ENCODE measurements at regions not wholly inside any gene's neighbourhood (a gene's known extent, or its start where the extent isn't known, plus 50 kb on each side); places are given as distances from the start of the nearest gene placed in this dataset.
"Not testable (repeated sequence)": the region's sequence is repeated elsewhere in the genome, so short reads cannot be mapped to it uniquely, and the experiment has no call there.

GRCh38 chr11:42410251-42410955 is 901.4 kb upstream of the API5 start:
- DNase-seq, result no peak
- Histone ChIP-seq H3K27me3 (ENCODE audit: control insufficient read depth, insufficient read depth, low read length) (no peaks in the 10 kb centered on the region), H3K4me3 (ENCODE audit: insufficient read depth, low read depth, low read length) (no peak overlapping the region), H3K36me3 (replicated peaks; ENCODE audit: control insufficient read depth, insufficient read depth, low read length) (no peaks in the 10 kb centered on the region)

- no peaks in the 10 kb centered on the region for H3K27me3 ChIP-seq (ENCODE audit: control insufficient read depth, insufficient read depth, low read length)
- DNase-seq, result no peak
- H3K36me3 ChIP-seq (replicated peaks; ENCODE audit: control insufficient read depth, insufficient read depth, low read length), result no peaks in the 10 kb centered on the region
- no peak overlapping the region for H3K4me3 ChIP-seq (ENCODE audit: insufficient read depth, low read depth, low read length)
These were observed 899.2 kb upstream of the API5 start for GRCh38 chr11:42412590-42412989.

- Histone ChIP-seq H3K27me3 (ENCODE audit: control insufficient read depth, insufficient read depth, low read length) (no peaks in the 10 kb centered on the region), H3K4me3 (ENCODE audit: insufficient read depth, low read depth, low read length) (no peak overlapping the region), H3K36me3 (replicated peaks; ENCODE audit: control insufficient read depth, insufficient read depth, low read length) (no peaks in the 10 kb centered on the region)
- no peak for DNase-seq
These were observed 894.1 kb upstream of the API5 start for GRCh38 chr11:42417691-42418090.

- Histone ChIP-seq H3K27me3 (ENCODE audit: control insufficient read depth, insufficient read depth, low read length) (no peaks in the 10 kb centered on the region), H3K36me3 (replicated peaks; ENCODE audit: control insufficient read depth, insufficient read depth, low read length) (no peaks in the 10 kb centered on the region), H3K4me3 (ENCODE audit: insufficient read depth, low read depth, low read length) (no peak overlapping the region)
- no peak for DNase-seq
These were observed 889.7 kb upstream of the API5 start for GRCh38 chr11:42422090-42422489.

GRCh38 chr11:42434911-42435310 is 876.9 kb upstream of the API5 start:
- not testable (repeated sequence) for DNase-seq; H3K27me3 ChIP-seq (ENCODE audit: control insufficient read depth, insufficient read depth, low read length); H3K36me3 ChIP-seq (replicated peaks; ENCODE audit: control insufficient read depth, insufficient read depth, low read length); H3K4me3 ChIP-seq (ENCODE audit: insufficient read depth, low read depth, low read length)

GRCh38 chr11:42444406-42444805 is 867.4 kb upstream of the API5 start:
- Histone ChIP-seq H3K4me3 (ENCODE audit: insufficient read depth, low read depth, low read length) (no peak overlapping the region), H3K36me3 (replicated peaks; ENCODE audit: control insufficient read depth, insufficient read depth, low read length) (no peaks in the 10 kb centered on the region), H3K27me3 (ENCODE audit: control insufficient read depth, insufficient read depth, low read length) (no peaks in the 10 kb centered on the region)
- no peak for DNase-seq

GRCh38 chr11:42462558-42463310 is 849.1 kb upstream of the API5 start:
- no peak overlapping the region for H3K4me3 ChIP-seq (ENCODE audit: insufficient read depth, low read depth, low read length)
- H3K27me3 ChIP-seq (ENCODE audit: control insufficient read depth, insufficient read depth, low read length), result no peaks in the 10 kb centered on the region
- H3K36me3 ChIP-seq (replicated peaks; ENCODE audit: control insufficient read depth, insufficient read depth, low read length), result no peaks in the 10 kb centered on the region
- DNase-seq, result no peak

- no peak overlapping the region for H3K4me3 ChIP-seq (ENCODE audit: insufficient read depth, low read depth, low read length)
- H3K27me3 ChIP-seq (ENCODE audit: control insufficient read depth, insufficient read depth, low read length), result no peaks in the 10 kb centered on the region
- no peak for DNase-seq
- H3K36me3 ChIP-seq (replicated peaks; ENCODE audit: control insufficient read depth, insufficient read depth, low read length), result no peaks in the 10 kb centered on the region
These were observed 846.2 kb upstream of the API5 start for GRCh38 chr11:42465623-42466022.

- H3K4me3 ChIP-seq (ENCODE audit: insufficient read depth, low read depth, low read length), result no peak overlapping the region
- no peak for DNase-seq
- H3K36me3 ChIP-seq (replicated peaks; ENCODE audit: control insufficient read depth, insufficient read depth, low read length), result no peaks in the 10 kb centered on the region
- no peaks in the 10 kb centered on the region for H3K27me3 ChIP-seq (ENCODE audit: control insufficient read depth, insufficient read depth, low read length)
These were observed 838.7 kb upstream of the API5 start for GRCh38 chr11:42473106-42473505.

GRCh38 chr11:42482822-42483221 is 829.0 kb upstream of the API5 start:
- DNase-seq, result no peak
- no peaks in the 10 kb centered on the region for H3K36me3 ChIP-seq (replicated peaks; ENCODE audit: control insufficient read depth, insufficient read depth, low read length)
- H3K27me3 ChIP-seq (ENCODE audit: control insufficient read depth, insufficient read depth, low read length), result no peaks in the 10 kb centered on the region

GRCh38 chr11:42490506-42490905 is 821.3 kb upstream of the API5 start:
- Histone ChIP-seq H3K36me3 (replicated peaks; ENCODE audit: control insufficient read depth, insufficient read depth, low read length) (no peaks in the 10 kb centered on the region), H3K27me3 (ENCODE audit: control insufficient read depth, insufficient read depth, low read length) (no peaks in the 10 kb centered on the region), H3K4me3 (ENCODE audit: insufficient read depth, low read depth, low read length) (no peak overlapping the region)
- no peak for DNase-seq

More at GRCh38 chr11:42482822-42483221, 829.0 kb upstream of the API5 start:
- no peak overlapping the region for H3K4me3 ChIP-seq (ENCODE audit: insufficient read depth, low read depth, low read length)

- Histone ChIP-seq H3K4me3 (ENCODE audit: insufficient read depth, low read depth, low read length) (no peak overlapping the region), H3K36me3 (replicated peaks; ENCODE audit: control insufficient read depth, insufficient read depth, low read length) (no peaks in the 10 kb centered on the region), H3K27me3 (ENCODE audit: control insufficient read depth, insufficient read depth, low read length) (no peaks in the 10 kb centered on the region)
- no peak for DNase-seq
These were observed 817.3 kb upstream of the API5 start for GRCh38 chr11:42494459-42494858.

GRCh38 chr11:42498971-42499370 is 812.8 kb upstream of the API5 start:
- Histone ChIP-seq H3K27me3 (ENCODE audit: control insufficient read depth, insufficient read depth, low read length) (no peaks in the 10 kb centered on the region), H3K4me3 (ENCODE audit: insufficient read depth, low read depth, low read length) (no peak overlapping the region), H3K36me3 (replicated peaks; ENCODE audit: control insufficient read depth, insufficient read depth, low read length) (no peaks in the 10 kb centered on the region)
- DNase-seq, result no peak

- Histone ChIP-seq H3K4me3 (ENCODE audit: insufficient read depth, low read depth, low read length) (no peak overlapping the region), H3K36me3 (replicated peaks; ENCODE audit: control insufficient read depth, insufficient read depth, low read length) (no peaks in the 10 kb centered on the region), H3K27me3 (ENCODE audit: control insufficient read depth, insufficient read depth, low read length) (no peaks in the 10 kb centered on the region)
- DNase-seq, result no peak
These were observed 809.6 kb upstream of the API5 start for GRCh38 chr11:42502151-42502550.

GRCh38 chr11:42521994-42522393 is 789.8 kb upstream of the API5 start:
- DNase-seq, result no peak
- Histone ChIP-seq H3K27me3 (ENCODE audit: control insufficient read depth, insufficient read depth, low read length) (no peaks in the 10 kb centered on the region), H3K4me3 (ENCODE audit: insufficient read depth, low read depth, low read length) (no peak overlapping the region), H3K36me3 (replicated peaks; ENCODE audit: control insufficient read depth, insufficient read depth, low read length) (no peaks in the 10 kb centered on the region)

All from H7 (cell line).